A673 (cell line): ENCODE measurements at regions not wholly inside any gene's neighbourhood (a gene's known extent, or its start where the extent isn't known, plus 50 kb on each side); places are given as distances from the start of the nearest gene placed in this dataset.
A peak's percentile ranks its signal among the peaks of the same experiment; 100 is the strongest.

Experiments used
- BruUV-seq: library from RNA; stranded (reverse); fragments of 400-500 nt; replicated peaks from 2 replicates; lab custom pipeline; 2021; lab: Mats Ljungman, UMichigan
- CTCF ChIA-PET: fragments of 300-600 bp; sonication (Branson Sonifier 250); formaldehyde crosslinking; loops from one replicate; lab custom pipeline; 2022; ENCODE audit warnings: antibody characterized with exemption; lab: Charles Lee
- POLR2A ChIA-PET: fragments of 300-600 bp; sonication (Branson Sonifier 250); formaldehyde crosslinking; loops from one replicate; lab custom pipeline; 2022; ENCODE audit warnings: antibody characterized with exemption; ENCODE audit not compliant: low non-redundant PET; lab: Charles Lee
- DNase-seq: peaks from one replicate; pipeline ENCODE4 v3.0.0-alpha.2; 2015; ENCODE audit warnings: low spot score
- H3K27ac ChIP-seq: fragments of 200-600 bp; sonication (generic); 2 replicates; pipeline ENCODE4 v1.5.1; 2016; ENCODE audit warnings: mixed run types, low read depth, mild to moderate bottlenecking, mixed read lengths, antibody characterized with exemption, low read length; ENCODE audit not compliant: poor library complexity, severe bottlenecking
- H3K27me3 ChIP-seq: fragments of 200-600 bp; sonication (generic); replicated peaks from 2 replicates; pipeline ENCODE4 v1.6.1; 2017; ENCODE audit warnings: mixed run types, low read depth, mild to moderate bottlenecking, mixed read lengths, antibody characterized with exemption, low read length; ENCODE audit not compliant: insufficient read depth, poor library complexity
- H3K36me3 ChIP-seq: fragments of 200-600 bp; sonication (generic); 2 replicates; pipeline ENCODE4 v1.6.1; 2016; ENCODE audit warnings: mixed run types, mild to moderate bottlenecking, mixed read lengths, antibody characterized with exemption, low read length; ENCODE audit not compliant: insufficient read depth, poor library complexity, severe bottlenecking
- H3K4me1 ChIP-seq: fragments of 200-600 bp; sonication (generic); 2 replicates; pipeline ENCODE4 v1.6.1; 2017; ENCODE audit warnings: mixed run types, mild to moderate bottlenecking, mixed read lengths, antibody characterized with exemption, low read length; ENCODE audit not compliant: insufficient read depth, poor library complexity, severe bottlenecking
- H3K4me3 ChIP-seq: fragments of 200-600 bp; sonication (generic); 2 replicates; pipeline ENCODE4 v1.5.1; 2016; ENCODE audit warnings: low read depth, mixed run types, mild to moderate bottlenecking, mixed read lengths, low read length; ENCODE audit not compliant: poor library complexity, severe bottlenecking
- H3K9me3 ChIP-seq: fragments of 200-600 bp; sonication (generic); 2 replicates; pipeline ENCODE4 v1.6.1; 2016; ENCODE audit warnings: mixed run types, low read depth, mild to moderate bottlenecking, mixed read lengths, antibody characterized with exemption, low read length; ENCODE audit not compliant: poor library complexity, severe bottlenecking
- EZH2 ChIP-seq: fragments of 200-600 bp; sonication (generic); IDR thresholded peaks from 2 replicates; pipeline ENCODE4 v1.6.1; 2017; ENCODE audit warnings: borderline replicate concordance, low read depth, mild to moderate bottlenecking, mixed read lengths, antibody characterized with exemption, low read length; ENCODE audit not compliant: poor library complexity, severe bottlenecking
- intact Hi-C: fragments of 100-400 bp; cut with micrococcal nuclease; formaldehyde crosslinking; loops from one replicate; pipeline ENCODE4 v1.10.0; 2022; ENCODE audit not compliant: unreplicated experiment
- TF ChIP-seq, protein P1 (sequence below): fragments of 300-800, 200-600 bp; sonication (generic); conservative IDR thresholded peaks from 2 replicates; pipeline ENCODE4 v1.5.1; 2017; ENCODE audit warnings: low read depth, mild to moderate bottlenecking, antibody characterized with exemption, low read length, moderate library complexity, mixed read lengths

DNA sequence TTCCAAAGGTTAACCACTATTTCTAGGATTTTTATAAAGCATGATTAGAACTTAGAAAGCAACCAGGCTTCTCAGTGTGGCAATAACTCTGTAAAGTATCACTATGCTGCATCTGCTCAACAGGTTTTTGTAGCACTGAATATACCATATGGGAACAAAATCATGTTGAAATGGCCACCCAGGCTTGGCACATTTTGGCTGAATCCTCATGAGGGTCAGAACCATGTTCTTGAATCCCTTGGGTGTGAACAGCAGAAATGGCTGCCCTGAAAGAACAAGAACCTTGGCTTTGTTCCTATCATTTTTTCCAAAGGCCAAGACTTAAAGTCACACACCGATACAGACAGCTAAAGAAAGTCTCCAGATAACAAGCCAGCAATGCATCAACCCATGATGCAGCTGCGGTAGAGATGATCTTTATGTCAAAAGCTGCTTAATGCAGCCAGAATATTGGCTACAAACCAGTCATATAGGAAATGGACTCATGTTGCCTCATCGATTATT lies 283.0 kb upstream of the NOX3 start:
- DNase-seq: no peak
- ChIA-PET POLR2A (no interaction called here), CTCF (no interaction called here)
- Histone ChIP-seq H3K9me3 (no peaks in the 10 kb centered on the region), H3K27ac (peak overlapping the region; percentile 69), H3K4me1 (peaks cover 10% of the 10 kb centered on the region), H3K36me3 (no peaks in the 10 kb centered on the region), H3K27me3 (no peaks in the 10 kb centered on the region), H3K4me3 (no peak overlapping the region)
- BruUV-seq: no TSS peak
- TF ChIP-seq, protein P1, sequence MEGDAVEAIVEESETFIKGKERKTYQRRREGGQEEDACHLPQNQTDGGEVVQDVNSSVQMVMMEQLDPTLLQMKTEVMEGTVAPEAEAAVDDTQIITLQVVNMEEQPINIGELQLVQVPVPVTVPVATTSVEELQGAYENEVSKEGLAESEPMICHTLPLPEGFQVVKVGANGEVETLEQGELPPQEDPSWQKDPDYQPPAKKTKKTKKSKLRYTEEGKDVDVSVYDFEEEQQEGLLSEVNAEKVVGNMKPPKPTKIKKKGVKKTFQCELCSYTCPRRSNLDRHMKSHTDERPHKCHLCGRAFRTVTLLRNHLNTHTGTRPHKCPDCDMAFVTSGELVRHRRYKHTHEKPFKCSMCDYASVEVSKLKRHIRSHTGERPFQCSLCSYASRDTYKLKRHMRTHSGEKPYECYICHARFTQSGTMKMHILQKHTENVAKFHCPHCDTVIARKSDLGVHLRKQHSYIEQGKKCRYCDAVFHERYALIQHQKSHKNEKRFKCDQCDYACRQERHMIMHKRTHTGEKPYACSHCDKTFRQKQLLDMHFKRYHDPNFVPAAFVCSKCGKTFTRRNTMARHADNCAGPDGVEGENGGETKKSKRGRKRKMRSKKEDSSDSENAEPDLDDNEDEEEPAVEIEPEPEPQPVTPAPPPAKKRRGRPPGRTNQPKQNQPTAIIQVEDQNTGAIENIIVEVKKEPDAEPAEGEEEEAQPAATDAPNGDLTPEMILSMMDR: no peak
- TF ChIP-seq EZH2: no peak
- intact Hi-C loops: loop anchor here (10.0 kb wide), 1 partner anchor 204 kb away; no protein-coding TSS in a partner anchor

DNA sequence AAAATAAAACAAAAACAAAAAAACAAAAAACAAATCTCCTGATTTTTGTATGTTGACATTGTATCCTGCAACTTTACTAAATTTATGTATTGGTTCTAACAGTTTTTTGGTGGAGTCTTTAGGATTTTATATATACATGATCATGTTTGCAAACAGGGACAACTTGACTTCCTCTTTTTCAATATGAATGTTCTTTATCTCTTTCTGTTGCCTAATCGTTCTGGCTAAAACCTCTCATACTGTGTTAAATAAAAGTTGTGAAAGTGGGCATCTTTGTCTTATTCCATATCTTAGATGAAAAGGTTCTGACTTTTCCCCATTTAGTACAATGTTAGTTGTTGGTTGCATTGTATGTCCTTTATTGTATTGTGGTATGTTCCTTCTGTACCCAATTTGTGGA lies 261.7 kb upstream of the NOX3 start:
- intact Hi-C loops: no loop called here
- no TSS peak for BruUV-seq

DNA sequence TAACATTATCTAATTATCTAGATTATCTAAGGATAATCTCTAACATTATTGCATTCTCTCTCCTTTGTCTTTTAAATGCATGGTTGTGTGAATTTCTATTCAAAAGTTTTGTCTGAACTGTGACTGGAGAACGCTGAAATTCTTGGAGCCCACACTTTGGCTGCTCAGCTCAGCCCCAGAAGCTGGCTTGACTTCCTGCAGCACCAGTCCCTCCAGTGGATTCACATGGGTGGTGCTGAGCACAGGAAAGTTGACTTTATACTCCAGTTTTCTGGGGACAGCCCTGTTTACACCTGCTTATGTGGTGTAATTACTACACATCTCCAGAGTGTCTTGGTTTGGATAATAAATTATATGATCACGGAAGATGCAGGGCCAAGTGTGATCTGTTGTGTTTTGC lies 255.1 kb upstream of the NOX3 start:
- POLR2A ChIA-PET: no interaction called here
- CTCF ChIA-PET: no interaction called here

More for the DNA sequence above, 261.7 kb upstream of the NOX3 start:
- no peaks in the 10 kb centered on the region for H3K4me1 ChIP-seq
- no peaks in the 10 kb centered on the region for H3K27me3 ChIP-seq
- H3K9me3 ChIP-seq: no peaks in the 10 kb centered on the region
- CTCF ChIA-PET: no interaction called here
- TF ChIP-seq, protein P1: no peak
- TF ChIP-seq EZH2: no peak
- POLR2A ChIA-PET: no interaction called here
- DNase-seq: no peak
- no peaks in the 10 kb centered on the region for H3K36me3 ChIP-seq
- no peak overlapping the region for H3K27ac ChIP-seq
- H3K4me3 ChIP-seq: no peak overlapping the region

More for the DNA sequence above, 255.1 kb upstream of the NOX3 start:
- no peaks in the 10 kb centered on the region for H3K4me1 ChIP-seq
- no peaks in the 10 kb centered on the region for H3K36me3 ChIP-seq
- intact Hi-C loops: no loop called here
- H3K9me3 ChIP-seq: no peaks in the 10 kb centered on the region
- BruUV-seq: no TSS peak
- no peak overlapping the region for H3K27ac ChIP-seq
- no peaks in the 10 kb centered on the region for H3K27me3 ChIP-seq
- TF ChIP-seq EZH2: no peak
- TF ChIP-seq, protein P1: no peak; the same call in 1 of the 2 replicates
- DNase-seq: peak; percentile 14
- H3K4me3 ChIP-seq: no peak overlapping the region
